Heart right ventricle (tissue), 16 donors: ENCODE measurements at regions not wholly inside any gene's neighbourhood (a gene's known extent, or its start where the extent isn't known, plus 50 kb on each side); places are given as distances from the start of the nearest gene placed in this dataset.

ENCODE experiments used
- ATAC-seq, 8 donors: fragments of 200-7000 bp; cut with Tn5 transposase; one replicate each; pipeline ENCODE4 v1.9.1; 2020; ENCODE audit warnings: mild to moderate bottlenecking in 8 of 8, moderate library complexity in 8 of 8, moderate number of reproducible peaks in 1 of 8
- DNase-seq, 2 donors: peaks; one replicate each; pipeline ENCODE4 v3.0.0-alpha.2; 2020
- H3K27ac ChIP-seq, 10 donors: fragments of 200-600 bp; sonication (generic) in 2 of 10; one replicate each; pipeline versions ENCODE4 v1.5.0 to v1.8.0; 2020 to 2022; ENCODE audit warnings: mild to moderate bottlenecking in 3 of 10
- H3K27me3 ChIP-seq, 7 donors: fragments of 200-600 bp; one replicate each; pipeline ENCODE4 v1.8.0; 2021 to 2022; ENCODE audit warnings: mild to moderate bottlenecking in 2 of 7
- H3K36me3 ChIP-seq, 9 donors: fragments of 200-600 bp; sonication (generic) in 1 of 9; one replicate each; pipeline versions ENCODE4 v1.5.0 to v1.8.0; 2020 to 2022; ENCODE audit warnings: mild to moderate bottlenecking in 2 of 9
- H3K4me1 ChIP-seq, 9 donors: fragments of 200-600 bp; sonication (generic) in 1 of 9; one replicate each; pipeline versions ENCODE4 v1.5.0 to v1.8.0; 2020 to 2022; ENCODE audit warnings: mild to moderate bottlenecking in 4 of 9
- H3K4me3 ChIP-seq, 10 donors: fragments of 200-600 bp; sonication (generic) in 2 of 10; one replicate each; pipeline versions ENCODE4 v1.5.0 to v1.8.0; 2020 to 2022; ENCODE audit warnings: mild to moderate bottlenecking in 7 of 10, moderate library complexity in 2 of 10
- H3K9me3 ChIP-seq, 11 donors: fragments of 200-600 bp in 10 of 11; sonication (generic) in 2 of 11; one replicate each; pipeline versions ENCODE4 v1.5.0 to v1.8.0; 2013 to 2022; ENCODE audit warnings: mild to moderate bottlenecking in 2 of 11, control low read depth in 1 of 11, moderate library complexity in 1 of 11
- CTCF ChIP-seq, 9 donors: fragments of 200-600 bp; sonication (generic) in 2 of 9; IDR thresholded peaks; one replicate each; pipeline versions ENCODE4 v1.5.0 to v1.8.0; 2021 to 2022; ENCODE audit warnings: antibody characterized with exemption in 9 of 9, mild to moderate bottlenecking in 5 of 9, moderate library complexity in 1 of 9
- WGBS, 2 donors: extraction: QIAGEN DNeasy Blood & Tissue Kit; methylation state at CpG; one replicate each; pipeline ENCODE4 v1.1.7; 2013; ENCODE audit warnings: inconsistent platforms in 1 of 2; 5-methylcytosine and 5-hydroxymethylcytosine counted together
- intact Hi-C, 10 donors: fragments of 100-400 bp; cut with DNase I; formaldehyde crosslinking; loops; one replicate each; pipeline versions ENCODE4 v1.11.1 to v1.14.2; 2022
- donor health status: Arrhythmogenic right ventricular cardiomyopathy.
- donor health status: ischemic (EF 13 %, LVEDD 7.1; RV severe dilation, severe dysfunction).
- donor health status: healthy with polysubstance abuse.
- donor health status: DM: no; HTN: yes; CAD: no.
- donor health status: DM: no; HTN: no; CAD: no.
- donor health status: ischemic (EF 25% LVEDD 6.9; RV normal size, moderate dysfunction).
- donor health status: ischemic (EF 25% LVEDD 5.7; RV mildly dilated, moderate dysfunction).
- donor health status: healthy.
- donor health status: DM: yes; HTN: yes; CAD: no.
- donor health status: Ischemic cardiomyopathy.
- donor health status: ischemic (EF 35%, LVEDD 5.7; RV mildly dilated, moderate dysfunction).
- donor health status: nonischemic (EF 11% LVEDD 7.7; RV severe dilation, severe dysfunction).
- donor health status: DM: yes; HTN: yes; CAD: no.
- donor health status: PGD.
- donor health status: ischemic (EF 29% LVEDD 5.4; RV normal size, mild dysfunction).
- donor health status: nonischemic (EF 23%, LVEDD 6.1; RV moderate dilation, normal function).

- Histone ChIP-seq H3K27me3 (no peaks in the 10 kb centered on the region), H3K27ac (no peak overlapping the region), H3K9me3 (no peaks in the 10 kb centered on the region), H3K4me1 (no peaks in the 10 kb centered on the region), H3K36me3 (no peaks in the 10 kb centered on the region), H3K4me3 (no peak overlapping the region)
- no peak for DNase-seq
- 80 to 86% methylated on average over 4 of the region's 4 CpGs for WGBS, 2 donors
- TF ChIP-seq CTCF (IDR thresholded peaks at IDR 0.05): no peak
- ATAC-seq: no peak
- intact Hi-C loops: no loop called here
Measured at GRCh38 chr10:53387562-53387961, 615.0 kb upstream of the MBL2 start.

- no peaks in the 10 kb centered on the region for H3K36me3 ChIP-seq
- no peak for ATAC-seq
- no peak for DNase-seq
- 69 to 84% methylated on average over 3 of the region's 3 CpGs for WGBS, 2 donors
- H3K27ac ChIP-seq: no peak overlapping the region
- intact Hi-C loops: no loop called here
- no peak overlapping the region for H3K4me3 ChIP-seq
- no peak for TF ChIP-seq CTCF (IDR thresholded peaks at IDR 0.05)
- H3K4me1 ChIP-seq: no peaks in the 10 kb centered on the region
- H3K9me3 ChIP-seq: peaks cover 0 to 2% (median 0%) of the 10 kb centered on the region in 11 donors
- no peaks in the 10 kb centered on the region for H3K27me3 ChIP-seq
Measured at GRCh38 chr10:53382543-53382942, 610.0 kb upstream of the MBL2 start.

- no peaks in the 10 kb centered on the region for H3K27me3 ChIP-seq
- no peaks in the 10 kb centered on the region for H3K4me1 ChIP-seq
- DNase-seq (no peak), ATAC-seq (no peak)
- H3K36me3 ChIP-seq: no peaks in the 10 kb centered on the region
- peaks cover 0 to 6% (median 0%) of the 10 kb centered on the region in 11 donors for H3K9me3 ChIP-seq
- no peak overlapping the region for H3K27ac ChIP-seq
- H3K4me3 ChIP-seq: no peak overlapping the region
- intact Hi-C loops: no loop called here
- TF ChIP-seq CTCF (IDR thresholded peaks at IDR 0.05): no peak
- WGBS, 2 donors: 74 to 77% methylated on average over 1 of the region's 1 CpG
Measured at GRCh38 chr10:53379956-53380355, 607.4 kb upstream of the MBL2 start.

GRCh38 chr10:53370347-53370746, 597.8 kb upstream of the MBL2 start:
- intact Hi-C loops: no loop called here
- no peak overlapping the region for H3K4me3 ChIP-seq
- peaks cover 0 to 34% (median 0%) of the 10 kb centered on the region in 11 donors for H3K9me3 ChIP-seq
- no peaks in the 10 kb centered on the region for H3K36me3 ChIP-seq
- no peaks in the 10 kb centered on the region for H3K27me3 ChIP-seq
- no peak overlapping the region for H3K27ac ChIP-seq
- no peaks in the 10 kb centered on the region for H3K4me1 ChIP-seq
- no peak for TF ChIP-seq CTCF (IDR thresholded peaks at IDR 0.05)
- ATAC-seq (no peak), DNase-seq (no peak)
- WGBS, 2 donors: 82 to 91% methylated on average over 4 of the region's 4 CpGs

GRCh38 chr10:53361936-53362335, 589.4 kb upstream of the MBL2 start:
- no peak for ATAC-seq
- no peak overlapping the region for H3K4me3 ChIP-seq
- H3K36me3 ChIP-seq: no peaks in the 10 kb centered on the region
- H3K27me3 ChIP-seq: peaks cover 0 to 2% (median 0%) of the 10 kb centered on the region in 7 donors
- H3K9me3 ChIP-seq: no peaks in the 10 kb centered on the region
- TF ChIP-seq CTCF (IDR thresholded peaks at IDR 0.05): no peak
- H3K4me1 ChIP-seq: no peaks in the 10 kb centered on the region
- 68 to 84% methylated on average over 2 of the region's 2 CpGs for WGBS, 2 donors
- intact Hi-C loops: no loop called here
- no peak for DNase-seq
- no peak overlapping the region for H3K27ac ChIP-seq
